CD4-positive, alpha-beta memory T cell (primary cell): ENCODE measurements at regions not wholly inside any gene's neighbourhood (a gene's known extent, or its start where the extent isn't known, plus 50 kb on each side); places are given as distances from the start of the nearest gene placed in this dataset.

Source experiments
- CTCF ChIA-PET: fragments of 350-600 bp; sonication (Branson Sonifier 250); formaldehyde crosslinking; loops from one replicate; lab custom pipeline; 2021; ENCODE audit warnings: inconsistent platforms; ENCODE audit not compliant: partially characterized antibody; lab: Charles Lee
- POLR2A ChIA-PET: fragments of 350-600 bp; sonication (Branson Sonifier 250); formaldehyde crosslinking; loops from one replicate; lab custom pipeline; 2021; ENCODE audit not compliant: partially characterized antibody; lab: Charles Lee
- DNase-seq, 5 donors: peaks; one replicate each; pipeline versions ENCODE4 v3.0.0 to v3.0.0-alpha.2; 2020 to 2022; ENCODE audit warnings: mixed read lengths in 1 of 5
- H3K27ac ChIP-seq: one replicate; pipeline ENCODE4 v1.7.0; 2013; ENCODE audit warnings: low read depth, low read length
- H3K27me3 ChIP-seq: 2 replicates; pipeline ENCODE4 v1.7.0; 2013; ENCODE audit warnings: mild to moderate bottlenecking, low read length, moderate library complexity; ENCODE audit not compliant: insufficient read depth
- H3K36me3 ChIP-seq: 2 replicates; pipeline ENCODE4 v1.7.0; 2013; ENCODE audit warnings: mild to moderate bottlenecking, low read length, moderate library complexity; ENCODE audit not compliant: insufficient read depth
- H3K4me1 ChIP-seq: 2 replicates; pipeline ENCODE4 v1.7.0; 2013; ENCODE audit warnings: mild to moderate bottlenecking, low read length, moderate library complexity; ENCODE audit not compliant: insufficient read depth
- H3K4me3 ChIP-seq, 2 donors: one replicate each; pipeline ENCODE4 v1.7.0; 2013; ENCODE audit warnings: low read length in 2 of 2, mild to moderate bottlenecking in 1 of 2
- H3K9me3 ChIP-seq, 2 donors: one replicate each; pipeline ENCODE4 v1.7.0; 2013; ENCODE audit warnings: low read length in 2 of 2, control low read depth in 1 of 2; ENCODE audit not compliant: control insufficient read depth in 1 of 2
- H3K27ac Mint-ChIP-seq, 7 donors: one replicate each; pipeline ENCODE4 v1.8.0; 2020 to 2021; ENCODE audit warnings: mixed read lengths in 7 of 7, mild to moderate bottlenecking in 6 of 7, inconsistent platforms in 3 of 7, moderate library complexity in 3 of 7
- H3K27me3 Mint-ChIP-seq, 2 donors: one replicate each; pipeline ENCODE4 v1.8.0; 2020 to 2021; ENCODE audit warnings: mixed read lengths in 2 of 2
- H3K36me3 Mint-ChIP-seq, 2 donors: one replicate each; pipeline ENCODE4 v1.8.0; 2020 to 2021; ENCODE audit warnings: mixed read lengths in 2 of 2, inconsistent platforms in 1 of 2, mild to moderate bottlenecking in 1 of 2
- H3K4me1 Mint-ChIP-seq, 4 donors: one replicate each; pipeline ENCODE4 v1.8.0; 2020 to 2021; ENCODE audit warnings: mixed read lengths in 4 of 4, mild to moderate bottlenecking in 1 of 4
- H3K4me3 Mint-ChIP-seq, 8 donors: one replicate each; pipeline ENCODE4 v1.8.0; 2020 to 2021; ENCODE audit warnings: mixed read lengths in 8 of 8, mild to moderate bottlenecking in 7 of 8, moderate library complexity in 6 of 8, inconsistent platforms in 3 of 8
- H3K9me3 Mint-ChIP-seq, 8 donors: one replicate each; pipeline ENCODE4 v1.8.0; 2020 to 2021; ENCODE audit warnings: mixed read lengths in 8 of 8, mild to moderate bottlenecking in 5 of 8, inconsistent platforms in 3 of 8, moderate library complexity in 1 of 8
- intact Hi-C: fragments of 100-400 bp; cut with micrococcal nuclease; formaldehyde crosslinking; loops from one replicate; pipeline ENCODE4 v1.15.1; 2023

DNA sequence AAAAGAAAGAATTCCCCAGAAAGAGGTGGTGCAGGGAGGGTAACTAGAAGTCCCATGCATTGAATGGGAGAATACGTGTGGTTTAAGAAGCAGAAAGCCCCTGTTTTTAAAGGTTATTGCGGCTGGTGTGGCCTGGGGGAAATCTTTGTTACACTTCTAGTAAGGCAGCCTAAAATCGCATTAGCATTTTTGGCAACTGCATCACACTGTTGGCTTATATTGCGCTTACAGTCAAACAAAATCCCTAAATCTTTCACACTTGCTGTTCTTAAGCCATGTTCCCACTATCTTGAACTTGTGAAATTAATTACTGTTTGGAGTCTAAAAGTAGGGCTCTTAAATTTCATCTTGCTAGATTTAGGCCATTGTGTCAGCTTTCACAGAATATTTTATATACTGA lies 66.0 kb upstream of the GOLIM4 start:
- no peak for DNase-seq
- Histone ChIP-seq H3K27ac (no peak overlapping the region), H3K4me1 (no peaks in the 10 kb centered on the region), H3K4me3 (no peak overlapping the region), H3K9me3 (no peaks in the 10 kb centered on the region), H3K36me3 (no peaks in the 10 kb centered on the region), H3K27me3 (no peaks in the 10 kb centered on the region)
- Mint-ChIP-seq H3K27ac (peak overlapping the region in 1 of 7 donors; percentile 48), H3K36me3 (no peaks in the 10 kb centered on the region), H3K4me3 (no peak overlapping the region), H3K9me3 (peaks cover 0 to 4% (median 0%) of the 10 kb centered on the region in 8 donors), H3K4me1 (no peaks in the 10 kb centered on the region), H3K27me3 (peaks cover 1 to 2% of the 10 kb centered on the region in 2 donors)
- intact Hi-C loops = no loop called here
- POLR2A ChIA-PET = no interaction called here
- CTCF ChIA-PET = no interaction called here

GRCh38 chr3:168157903-168158302 lies 62.2 kb upstream of the GOLIM4 start:
- no peaks in the 10 kb centered on the region for H3K36me3 ChIP-seq
- intact Hi-C loops = loop anchor here (10.0 kb wide), 1 partner anchor 63 kb away; the partner anchor contains the start of gene GOLIM4
- Mint-ChIP-seq H3K4me3 (no peak overlapping the region), H3K4me1 (no peaks in the 10 kb centered on the region), H3K27ac (no peak overlapping the region), H3K36me3 (no peaks in the 10 kb centered on the region), H3K27me3 (peaks cover 1 to 2% of the 10 kb centered on the region in 2 donors), H3K9me3 (peaks cover 0 to 15% (median 7%) of the 10 kb centered on the region in 8 donors)
- H3K4me3 ChIP-seq = no peak overlapping the region
- no peak for DNase-seq
- no peaks in the 10 kb centered on the region for H3K9me3 ChIP-seq
- POLR2A ChIA-PET = no interaction called here
- CTCF ChIA-PET = no interaction called here
- H3K4me1 ChIP-seq = no peaks in the 10 kb centered on the region
- H3K27ac ChIP-seq = no peak overlapping the region
- H3K27me3 ChIP-seq = no peaks in the 10 kb centered on the region

DNA sequence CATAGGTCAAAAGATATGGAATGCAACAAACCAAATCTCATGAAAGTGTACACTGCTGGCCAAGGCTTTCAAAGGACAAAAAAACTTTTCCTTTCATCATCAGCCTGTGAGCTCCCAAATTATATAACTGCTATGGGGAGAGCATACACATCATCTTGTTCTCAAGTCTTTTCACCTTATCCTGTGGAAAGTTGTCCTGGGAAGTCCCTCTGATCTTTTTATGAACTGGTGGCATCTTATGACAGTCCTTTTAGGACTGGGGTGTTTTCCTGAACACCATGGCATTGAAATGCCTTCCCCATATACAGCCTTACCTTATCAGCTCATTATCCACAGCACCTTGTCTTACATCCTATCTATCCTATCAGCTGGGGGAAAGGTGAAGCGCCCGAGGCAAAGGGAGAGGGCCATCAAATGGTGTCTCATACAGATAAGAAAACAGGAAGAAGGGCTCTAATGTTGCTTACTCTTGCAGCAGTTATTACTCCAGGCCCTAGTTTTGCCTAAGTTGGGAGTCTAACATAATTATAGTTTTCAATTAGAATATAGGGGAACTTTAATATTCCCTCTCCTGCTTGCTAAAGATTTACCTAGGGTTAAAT lies 61.5 kb upstream of the GOLIM4 start:
- no peak for DNase-seq
- no peaks in the 10 kb centered on the region for H3K36me3 ChIP-seq
- Mint-ChIP-seq H3K4me3 (no peak overlapping the region), H3K36me3 (no peaks in the 10 kb centered on the region), H3K4me1 (no peaks in the 10 kb centered on the region), H3K27me3 (peaks cover 2% of the 10 kb centered on the region in 2 donors), H3K9me3 (peaks cover 0 to 19% (median 8%) of the 10 kb centered on the region in 8 donors), H3K27ac (no peak overlapping the region)
- no peak overlapping the region for H3K4me3 ChIP-seq
- intact Hi-C loops = loop anchor here (10.0 kb wide), 1 partner anchor 62 kb away; the partner anchor contains the start of gene GOLIM4
- no peaks in the 10 kb centered on the region for H3K4me1 ChIP-seq
- no peaks in the 10 kb centered on the region for H3K27me3 ChIP-seq
- POLR2A ChIA-PET = no interaction called here
- CTCF ChIA-PET = no interaction called here
- no peak overlapping the region for H3K27ac ChIP-seq
- H3K9me3 ChIP-seq = no peaks in the 10 kb centered on the region

- H3K9me3 ChIP-seq = no peaks in the 10 kb centered on the region
- no peaks in the 10 kb centered on the region for H3K4me1 ChIP-seq
- H3K36me3 ChIP-seq = no peaks in the 10 kb centered on the region
- H3K4me3 ChIP-seq = no peak overlapping the region
- ChIA-PET CTCF (no interaction called here), POLR2A (no interaction called here)
- Mint-ChIP-seq H3K4me3 (no peak overlapping the region), H3K4me1 (no peaks in the 10 kb centered on the region), H3K36me3 (no peaks in the 10 kb centered on the region), H3K9me3 (peaks cover 0 to 26% (median 15%) of the 10 kb centered on the region in 8 donors), H3K27me3 (peaks cover 2 to 7% of the 10 kb centered on the region in 2 donors), H3K27ac (no peak overlapping the region)
- H3K27ac ChIP-seq = no peak overlapping the region
- intact Hi-C loops = loop anchor here (10.0 kb wide), 1 partner anchor 62 kb away; the partner anchor contains the start of gene GOLIM4
- no peak for DNase-seq
- H3K27me3 ChIP-seq = no peaks in the 10 kb centered on the region
Measured at GRCh38 chr3:168156479-168156878, 60.8 kb upstream of the GOLIM4 start.

DNA sequence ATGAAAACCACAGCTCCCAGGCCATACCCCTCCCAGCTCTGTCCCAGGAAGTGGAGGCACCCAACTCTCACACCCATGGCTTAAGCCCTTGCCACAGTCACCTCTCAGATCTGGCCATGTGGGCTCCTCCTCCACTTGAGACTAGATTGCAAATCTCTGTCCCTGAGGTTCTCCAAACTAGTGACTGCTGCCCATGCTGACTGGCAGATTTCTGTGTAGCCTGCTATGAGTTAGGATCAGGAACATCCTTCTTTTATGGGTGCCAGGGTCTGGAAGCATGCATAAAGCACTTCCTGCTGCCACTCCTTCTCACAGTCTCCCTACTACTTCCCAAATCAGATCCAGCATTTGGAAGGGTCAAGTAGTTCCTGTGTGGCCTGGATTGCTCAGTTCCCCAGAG lies 59.6 kb upstream of the GOLIM4 start:
- Mint-ChIP-seq H3K4me1 (no peaks in the 10 kb centered on the region), H3K36me3 (no peaks in the 10 kb centered on the region), H3K27me3 (peaks cover 2 to 7% of the 10 kb centered on the region in 2 donors), H3K4me3 (no peak overlapping the region), H3K9me3 (peaks cover 0 to 28% (median 18%) of the 10 kb centered on the region in 8 donors), H3K27ac (no peak overlapping the region)
- Histone ChIP-seq H3K36me3 (no peaks in the 10 kb centered on the region), H3K27me3 (no peaks in the 10 kb centered on the region), H3K4me3 (no peak overlapping the region), H3K27ac (no peak overlapping the region), H3K4me1 (no peaks in the 10 kb centered on the region), H3K9me3 (no peaks in the 10 kb centered on the region)
- peak in 1 of 5 donors; percentile 19 for DNase-seq
- intact Hi-C loops = loop anchor here (10.0 kb wide), 1 partner anchor 61 kb away; the partner anchor contains the start of gene GOLIM4
- ChIA-PET POLR2A (no interaction called here), CTCF (no interaction called here)

DNA sequence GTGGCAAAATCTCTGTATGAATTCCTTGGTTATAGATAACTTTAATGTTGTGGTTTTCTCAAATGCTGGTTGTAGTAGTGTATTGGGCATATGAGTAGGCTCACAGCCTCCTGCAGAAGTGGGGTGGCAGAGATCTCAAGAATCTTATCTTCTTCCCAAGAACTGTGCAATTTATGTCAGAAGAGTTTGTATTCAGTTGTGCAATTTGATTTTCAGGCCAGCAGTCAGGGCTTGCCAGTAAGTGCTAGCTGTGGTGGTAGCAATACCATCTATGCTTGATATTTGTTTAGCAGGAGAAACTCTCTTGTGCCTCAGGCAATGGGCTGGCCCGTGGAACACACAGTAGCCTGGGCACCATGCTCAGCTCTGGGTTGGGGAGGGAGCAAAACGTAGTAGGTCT lies 58.4 kb upstream of the GOLIM4 start:
- no peak for DNase-seq
- no peaks in the 10 kb centered on the region for H3K4me1 Mint-ChIP-seq
- POLR2A ChIA-PET = no interaction called here
- Histone ChIP-seq H3K4me3 (no peak overlapping the region), H3K36me3 (no peaks in the 10 kb centered on the region), H3K4me1 (no peaks in the 10 kb centered on the region), H3K27me3 (no peaks in the 10 kb centered on the region), H3K9me3 (no peaks in the 10 kb centered on the region), H3K27ac (no peak overlapping the region)
- no peak overlapping the region for H3K4me3 Mint-ChIP-seq
- intact Hi-C loops = loop anchor here (10.0 kb wide), 1 partner anchor 59 kb away; the partner anchor contains the start of gene GOLIM4
- H3K27ac Mint-ChIP-seq = no peak overlapping the region
- no peaks in the 10 kb centered on the region for H3K36me3 Mint-ChIP-seq
- CTCF ChIA-PET = no interaction called here
- peaks cover 2 to 7% of the 10 kb centered on the region in 2 donors for H3K27me3 Mint-ChIP-seq
- H3K9me3 Mint-ChIP-seq = peaks cover 0 to 28% (median 18%) of the 10 kb centered on the region in 8 donors

GRCh38 chr3:168152149-168152548 lies 56.4 kb upstream of the GOLIM4 start:
- CTCF ChIA-PET = no interaction called here
- H3K9me3 ChIP-seq = no peaks in the 10 kb centered on the region
- no peak for DNase-seq
- Mint-ChIP-seq H3K4me3 (no peak overlapping the region), H3K4me1 (no peaks in the 10 kb centered on the region), H3K27ac (no peak overlapping the region), H3K9me3 (peaks cover 0 to 28% (median 18%) of the 10 kb centered on the region in 8 donors), H3K27me3 (peaks cover under 1 to 6% of the 10 kb centered on the region in 2 donors), H3K36me3 (no peaks in the 10 kb centered on the region)
- no peaks in the 10 kb centered on the region for H3K27me3 ChIP-seq
- intact Hi-C loops = loop anchor here (10.0 kb wide), 1 partner anchor 57 kb away; the partner anchor contains the start of gene GOLIM4
- no peak overlapping the region for H3K27ac ChIP-seq
- H3K4me1 ChIP-seq = no peaks in the 10 kb centered on the region
- H3K4me3 ChIP-seq = no peak overlapping the region
- POLR2A ChIA-PET = no interaction called here
- H3K36me3 ChIP-seq = no peaks in the 10 kb centered on the region
